NOMO-1 treated with DMSO at 0.1 percent for 48 hours (cell line): ENCODE measurements at regions not wholly inside any gene's neighbourhood (a gene's known extent, or its start where the extent isn't known, plus 50 kb on each side); places are given as distances from the start of the nearest gene placed in this dataset.

Experiments used
- DNase-seq: peaks from one replicate; lab custom pipeline; 2025; ENCODE audit not compliant: unreplicated experiment; lab: John Stamatoyannopoulos, UW

DNA sequence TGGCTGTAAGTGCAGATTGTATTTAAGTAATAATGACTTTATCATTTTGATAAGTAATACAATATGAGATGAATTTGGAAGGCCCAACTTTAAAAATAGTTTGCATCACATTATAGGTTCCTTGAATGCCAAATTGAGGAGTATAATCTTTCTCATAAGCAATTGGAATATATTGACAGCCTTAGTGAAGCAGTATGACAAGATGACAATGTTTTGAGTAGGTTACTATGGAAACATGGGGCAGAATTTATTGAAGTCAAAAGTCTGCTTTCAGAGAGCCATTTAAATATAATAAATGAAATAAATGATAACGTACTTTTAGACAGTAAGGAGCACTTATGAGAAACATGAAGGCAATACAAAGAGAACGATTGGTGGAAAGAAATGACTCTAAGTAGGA is 776.4 kb downstream of the TECRL start:
- no peak for DNase-seq

DNA sequence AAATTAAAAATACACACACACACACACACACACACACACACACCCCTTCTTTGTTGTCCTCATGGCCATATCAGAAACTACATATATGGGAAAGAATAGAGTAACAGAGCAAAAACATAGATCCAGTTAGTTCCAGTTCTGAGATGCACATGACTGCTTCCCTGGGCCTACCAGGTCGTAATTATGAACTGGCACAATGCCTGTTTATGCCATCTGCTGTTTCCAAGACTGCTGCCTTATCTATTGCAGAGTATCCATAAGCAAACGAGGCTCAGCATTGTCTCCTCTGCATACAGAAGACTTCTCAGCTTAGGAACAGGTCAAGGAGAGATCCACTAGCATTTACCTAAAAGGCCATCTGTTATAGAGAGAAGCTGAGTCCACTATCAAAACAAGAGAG is 789.0 kb downstream of the TECRL start:
- no peak for DNase-seq

DNA sequence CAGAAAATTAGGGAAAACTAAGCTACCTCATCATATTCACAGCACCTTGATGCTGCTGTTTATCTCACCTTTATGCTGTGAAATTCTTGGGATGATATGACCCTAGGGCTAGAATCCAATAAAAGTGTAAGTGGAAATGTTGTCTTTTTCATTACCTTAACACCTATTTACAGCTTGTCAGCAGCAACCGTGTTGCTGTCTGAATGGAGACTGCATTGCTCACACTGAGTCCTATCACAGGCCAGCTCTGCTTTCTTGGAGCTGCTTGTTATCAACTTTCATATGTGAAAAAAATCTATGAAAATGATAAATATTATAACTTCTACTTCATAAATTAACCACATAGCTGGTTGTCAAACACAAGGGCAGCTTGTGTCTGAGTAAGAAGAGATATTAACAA is 789.5 kb downstream of the TECRL start:
- DNase-seq, result no peak

DNA sequence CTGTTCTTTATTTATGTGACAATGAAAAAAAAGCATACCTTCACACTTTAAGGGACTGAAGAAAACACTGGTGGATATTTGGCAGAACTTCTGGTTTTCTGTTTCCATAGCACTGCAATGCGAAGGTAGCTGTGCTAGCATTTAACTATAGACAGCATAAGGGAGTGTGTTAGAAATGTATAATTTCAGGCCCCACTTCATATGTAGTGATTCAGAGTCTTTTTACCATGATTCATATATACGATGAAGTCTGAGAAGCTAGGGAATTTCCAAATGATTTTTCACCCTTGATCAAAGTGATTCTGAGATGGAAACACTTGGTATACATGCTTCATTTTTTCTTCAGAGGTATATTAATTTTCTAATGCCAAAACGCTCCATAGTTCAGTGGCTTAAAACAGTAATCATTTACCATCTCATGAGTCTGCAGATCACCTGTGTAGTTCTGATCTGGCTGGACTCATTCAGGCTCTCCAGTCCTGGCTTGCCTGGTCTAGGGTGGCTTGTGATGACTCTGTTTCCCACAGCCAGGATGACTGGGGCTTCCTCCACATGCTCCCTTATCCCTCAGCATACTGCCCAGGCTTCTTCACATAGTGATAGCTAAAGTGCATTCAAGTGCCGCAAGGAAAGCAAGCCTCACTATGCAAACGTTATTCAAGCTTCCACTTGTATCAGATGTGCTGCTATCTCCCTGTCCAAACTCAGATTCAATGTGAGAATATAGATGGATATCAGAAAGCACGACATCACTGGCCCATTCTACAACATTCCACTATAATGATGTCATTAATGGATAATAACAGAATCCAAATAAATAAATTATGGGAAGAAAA is 790.1 kb downstream of the TECRL start:
- DNase-seq, result no peak

DNA sequence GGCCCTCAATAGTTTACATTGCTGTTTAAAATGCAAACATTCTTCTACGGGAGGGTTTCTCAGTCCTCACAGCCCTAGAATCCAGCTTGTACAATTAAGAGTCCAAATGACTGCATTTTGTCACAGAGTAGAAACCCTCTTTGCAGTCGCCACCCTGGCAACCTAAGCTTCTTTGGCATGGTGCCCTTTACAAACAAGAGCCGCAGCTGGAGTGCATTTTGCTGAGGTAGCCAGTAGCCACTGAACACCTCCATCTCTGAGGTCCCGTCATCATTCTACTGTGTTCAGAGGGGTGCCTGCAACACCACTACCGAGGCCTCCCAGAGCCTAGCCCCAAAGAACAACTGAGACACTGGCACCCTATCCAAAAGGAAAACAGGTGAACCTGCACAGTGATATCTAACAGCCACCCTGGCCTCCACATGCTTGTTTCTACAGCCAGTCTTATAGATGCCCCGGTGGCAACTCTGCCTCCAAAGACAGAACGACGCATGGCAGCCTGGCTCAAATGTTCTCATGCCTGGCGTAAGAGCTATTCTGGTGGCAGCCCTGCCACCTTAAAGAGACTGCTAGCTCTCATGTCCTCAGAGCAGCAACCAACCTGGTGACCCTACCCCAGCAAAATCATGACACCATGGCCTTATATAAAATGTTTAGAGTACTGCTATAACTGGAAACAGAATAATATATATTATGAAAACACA is 801.9 kb downstream of the TECRL start:
- no peak for DNase-seq

DNA sequence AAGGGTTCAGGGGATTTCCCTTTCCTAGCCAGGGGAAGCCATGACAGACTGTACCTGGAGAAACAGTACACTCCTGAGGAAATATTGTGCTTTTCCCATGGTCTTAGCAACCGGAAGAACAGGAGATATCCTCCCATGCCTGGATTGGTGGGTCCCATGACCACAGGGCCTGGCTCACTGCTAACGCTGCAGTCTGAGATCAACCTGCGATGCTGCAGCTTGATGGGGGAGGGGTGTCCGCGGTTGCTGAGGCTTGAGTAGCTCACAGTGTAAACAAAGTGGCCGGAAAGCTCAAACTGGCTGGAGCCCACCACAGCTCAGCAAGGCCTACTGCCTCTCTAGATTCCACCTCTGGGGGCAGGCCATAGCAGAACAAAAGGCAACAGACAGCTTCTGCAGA is 819.5 kb downstream of the TECRL start:
- DNase-seq, result no peak

DNA sequence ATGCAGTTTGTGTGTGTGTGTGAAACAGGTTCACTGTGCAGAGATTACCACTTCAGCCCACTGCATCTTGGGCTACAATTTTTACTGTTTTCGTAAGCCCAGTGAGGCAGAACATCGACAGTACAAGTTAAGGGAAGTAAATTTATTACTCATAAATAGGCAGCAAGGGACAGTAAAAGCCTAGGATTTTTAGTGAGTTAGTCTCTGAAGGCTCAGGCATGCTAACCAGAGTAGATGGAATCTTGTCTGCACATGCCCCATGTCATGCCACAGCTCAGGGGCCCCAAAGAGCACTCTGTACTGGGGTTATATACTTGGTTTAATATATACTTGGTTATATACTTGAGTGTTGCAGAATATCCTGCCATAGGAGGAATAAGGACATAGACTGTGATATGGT is 825.7 kb downstream of the TECRL start:
- no peak for DNase-seq

DNA sequence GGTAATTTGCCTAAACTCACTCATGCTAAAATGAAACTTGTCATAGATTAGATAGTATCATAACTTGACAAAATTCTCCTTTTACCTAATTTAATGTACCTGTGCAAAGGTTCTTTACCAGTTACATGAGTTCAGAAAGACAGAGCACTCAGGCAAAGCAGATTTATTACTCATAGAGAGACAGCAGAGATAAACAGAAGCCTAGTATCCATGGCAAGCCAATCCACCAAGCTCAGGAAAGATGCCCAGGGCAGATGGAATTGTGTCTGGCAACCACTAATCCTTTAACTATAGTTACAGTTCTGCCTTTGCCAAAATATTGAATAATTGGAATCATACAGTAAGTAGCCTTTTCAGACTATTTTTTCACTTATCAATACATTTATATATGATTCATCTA is 826.2 kb downstream of the TECRL start:
- DNase-seq, result no peak

DNA sequence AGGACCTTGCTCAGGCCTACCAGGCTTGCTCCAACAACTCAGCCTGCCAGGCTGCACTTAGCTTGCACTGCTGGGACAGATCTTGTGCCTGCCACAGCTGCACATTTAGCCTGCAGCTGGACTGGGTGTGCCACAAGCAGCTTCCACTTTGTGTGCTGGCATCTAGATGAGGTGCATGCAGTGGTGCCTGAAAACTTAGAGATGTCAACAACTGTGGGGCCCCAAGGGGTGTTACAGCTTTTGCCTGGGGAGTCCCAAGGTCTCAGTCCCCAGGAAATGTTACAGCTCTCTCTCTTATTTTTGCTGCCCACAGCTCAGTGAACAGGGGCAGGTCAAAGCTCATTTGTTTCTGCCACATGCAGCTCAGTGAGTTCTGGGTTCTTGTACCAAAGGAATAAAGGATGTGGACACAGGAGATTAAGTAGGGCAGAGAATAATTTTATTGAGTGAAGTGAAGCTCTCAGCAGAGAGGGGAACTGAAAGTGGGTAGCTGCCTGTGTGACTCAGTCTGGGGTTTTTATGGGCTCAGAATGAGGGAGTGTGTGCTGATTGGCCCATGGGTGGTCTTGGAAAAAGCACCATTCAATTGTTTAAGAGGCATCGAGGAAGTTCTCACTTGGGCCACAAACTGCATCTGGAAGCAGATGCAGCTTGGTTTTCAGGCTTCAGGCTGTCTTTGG is 828.3 kb downstream of the TECRL start:
- peak; percentile 51 for DNase-seq

DNA sequence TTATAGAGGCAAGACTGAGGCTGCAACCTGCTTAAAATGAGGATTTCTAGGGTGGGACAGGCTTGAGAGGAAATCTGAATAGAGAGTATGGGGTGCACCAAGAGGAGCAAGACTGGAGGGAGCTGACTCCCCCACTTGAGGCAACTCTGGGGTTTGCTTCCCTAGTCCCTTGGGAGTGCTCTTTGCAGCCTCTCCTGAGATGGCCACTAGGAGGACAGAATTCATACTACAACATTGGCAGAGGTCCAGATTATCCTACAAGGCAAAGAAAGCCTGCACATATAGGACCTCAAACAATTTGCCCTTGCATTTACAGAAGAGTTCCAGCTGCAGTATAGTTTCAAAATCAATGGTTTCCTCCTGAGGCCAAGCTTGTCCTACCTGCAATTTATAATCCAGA is 830.9 kb downstream of the TECRL start:
- DNase-seq, result no peak

DNA sequence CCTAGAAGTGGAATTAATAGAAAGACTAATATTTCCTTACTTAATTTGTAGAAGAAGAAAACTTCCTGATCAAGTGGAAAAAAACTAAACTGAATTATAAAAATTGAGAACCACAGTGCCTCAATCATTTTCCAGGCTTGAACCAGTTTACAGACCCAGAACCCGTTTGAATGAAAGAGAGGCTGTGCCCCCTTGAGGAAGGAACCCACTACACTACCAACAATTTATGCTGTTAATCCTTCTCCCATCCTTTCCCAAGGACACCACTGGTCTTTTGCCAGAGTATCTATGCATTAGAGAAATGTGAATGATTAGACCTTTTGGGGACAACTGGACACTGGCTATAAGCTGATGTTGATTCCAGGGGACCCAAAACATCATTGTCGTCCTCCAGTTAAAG is 842.6 kb downstream of the TECRL start:
- DNase-seq, result no peak

DNA sequence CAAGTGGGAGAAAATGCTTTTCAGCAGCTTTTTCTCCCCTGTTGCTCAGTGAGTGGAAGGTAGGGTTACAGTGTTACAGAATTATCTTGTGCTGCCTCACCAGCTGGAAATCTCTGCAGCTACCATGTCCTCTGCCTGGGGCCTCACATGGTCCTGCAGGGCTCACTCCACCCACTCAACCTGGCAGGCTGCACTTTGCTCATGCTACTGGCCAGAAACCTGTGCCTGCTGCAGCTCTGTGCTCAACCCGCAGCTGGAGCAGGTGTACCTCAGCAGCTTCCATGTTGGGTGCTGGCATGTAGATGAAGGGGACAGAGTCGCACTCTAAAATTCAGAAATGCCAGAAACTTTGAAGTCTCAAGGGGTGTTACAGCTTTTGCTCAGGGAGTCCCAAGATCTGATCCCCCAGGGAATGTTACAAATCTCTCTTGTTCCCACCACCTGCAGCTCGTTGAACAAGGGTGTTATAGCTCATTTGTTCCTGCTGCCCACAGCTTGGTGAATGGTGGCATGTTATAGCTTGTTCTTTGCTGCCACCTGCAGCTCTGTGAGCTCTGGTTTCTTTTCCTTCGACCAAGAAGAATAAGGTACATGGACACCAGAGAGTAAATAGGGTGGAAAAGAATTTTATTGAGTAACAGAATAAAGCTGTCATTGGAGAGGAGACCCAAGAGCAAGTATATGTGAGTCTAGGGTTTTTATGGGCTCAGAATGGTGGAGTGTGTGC is 845.8 kb downstream of the TECRL start:
- no peak for DNase-seq

DNA sequence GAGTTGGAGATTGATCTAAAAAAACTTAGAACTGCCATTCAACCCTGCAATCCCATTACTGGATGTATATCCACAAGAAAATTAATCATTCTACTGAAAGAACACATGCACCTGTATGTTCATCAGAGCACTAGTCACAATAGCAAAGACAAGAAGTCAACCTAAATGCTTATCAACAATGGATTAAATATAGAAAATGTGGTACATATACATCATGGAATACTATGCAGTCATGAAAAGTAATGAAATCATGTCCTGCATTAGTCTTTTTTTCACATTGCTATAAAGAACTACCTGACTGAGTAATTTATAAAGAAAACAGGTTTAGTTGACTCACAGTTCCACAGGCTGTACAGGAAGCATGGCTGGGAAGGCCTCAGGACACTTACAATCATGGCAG is 850.5 kb downstream of the TECRL start:
- DNase-seq, result no peak

DNA sequence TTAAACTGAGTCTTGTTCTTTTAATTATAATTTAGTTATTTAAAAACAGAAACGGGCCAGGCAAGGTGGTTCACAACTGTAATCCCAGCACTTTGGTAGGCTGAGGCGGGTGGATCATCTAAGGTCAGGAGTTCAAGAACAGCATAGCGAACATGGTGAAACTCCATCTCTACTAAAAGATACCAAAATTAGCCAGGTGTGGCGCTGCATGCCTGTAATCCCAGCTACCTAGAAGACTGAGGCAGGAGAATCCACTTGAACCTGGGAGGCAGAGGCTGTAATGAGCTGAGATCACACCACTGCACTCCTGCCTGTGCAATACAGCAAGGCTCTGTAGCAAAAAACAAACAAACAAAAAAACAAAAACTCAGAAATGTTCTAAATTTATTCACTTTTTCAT is 852.9 kb downstream of the TECRL start:
- no peak for DNase-seq

DNA sequence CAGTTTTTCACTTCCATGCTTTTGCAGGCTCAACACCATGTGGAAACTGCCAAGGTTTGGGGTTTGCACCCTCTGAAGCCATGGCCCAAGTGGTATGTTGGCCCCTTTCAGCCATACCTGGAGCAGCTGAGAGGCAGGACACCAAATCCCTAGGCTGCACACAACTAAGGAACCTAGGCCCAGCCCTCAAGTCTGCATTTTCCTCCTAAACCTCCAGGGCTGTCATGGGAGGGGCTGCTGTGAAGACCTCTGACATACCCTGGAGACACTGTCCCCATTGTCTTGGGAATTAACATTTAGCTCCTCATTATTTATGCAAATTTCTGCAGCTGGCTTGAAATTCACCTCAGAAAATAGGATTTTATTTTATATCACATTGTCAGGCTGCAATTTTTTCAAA is 856.1 kb downstream of the TECRL start:
- DNase-seq, result no peak

DNA sequence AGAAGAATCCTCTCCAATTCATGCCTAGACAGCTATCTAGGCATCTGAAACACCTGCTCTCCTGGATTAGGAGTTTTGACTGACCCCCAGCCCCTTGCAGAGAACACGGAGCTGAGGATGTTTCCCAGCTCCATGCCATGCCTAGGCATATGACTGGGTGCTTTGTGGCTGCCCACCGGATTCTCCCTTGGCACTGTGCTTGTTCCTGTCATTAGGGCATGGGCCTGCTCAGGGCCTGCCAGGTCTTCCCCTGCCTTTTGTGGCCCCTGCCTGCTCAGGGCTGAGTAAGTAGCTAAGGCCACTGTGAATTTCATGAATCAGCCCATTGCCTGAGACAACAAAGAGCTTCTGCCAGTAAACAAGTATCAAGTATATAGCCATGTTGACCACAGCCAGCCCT is 867.4 kb downstream of the TECRL start:
- no peak for DNase-seq

DNA sequence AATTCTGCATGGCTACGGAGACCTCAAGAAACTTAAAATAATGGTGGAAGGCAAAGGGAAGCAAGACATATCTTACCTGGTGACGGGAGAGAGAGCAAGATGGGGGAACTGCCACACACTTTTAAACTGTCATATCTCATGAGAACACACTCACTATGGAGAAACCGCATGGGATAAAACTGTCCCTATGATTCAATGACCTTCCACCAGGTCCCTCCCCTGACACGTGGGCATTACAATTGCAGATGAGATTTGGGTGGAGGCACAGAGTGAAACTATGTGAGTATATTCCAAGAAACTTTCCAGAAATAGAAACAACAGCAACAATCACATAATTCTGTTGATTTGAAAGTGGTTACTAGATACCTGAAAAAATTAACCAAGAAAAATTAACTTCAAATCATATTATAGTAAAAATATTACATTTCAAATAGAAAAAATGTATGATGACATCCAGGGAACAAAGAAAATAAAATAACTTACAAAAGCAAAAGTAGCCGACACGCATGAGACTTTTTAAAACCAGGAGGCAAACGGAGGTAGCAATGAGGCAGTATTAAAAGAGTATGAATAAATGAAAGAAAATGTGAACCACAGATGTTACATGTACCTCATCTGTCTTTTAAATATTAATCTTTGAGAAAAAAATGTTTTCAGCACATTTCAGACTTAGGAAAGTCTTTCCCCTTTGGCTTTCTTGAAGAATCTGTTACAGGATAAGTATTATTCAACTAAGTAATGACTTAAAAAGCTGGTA is 879.5 kb downstream of the TECRL start:
- no peak for DNase-seq

DNA sequence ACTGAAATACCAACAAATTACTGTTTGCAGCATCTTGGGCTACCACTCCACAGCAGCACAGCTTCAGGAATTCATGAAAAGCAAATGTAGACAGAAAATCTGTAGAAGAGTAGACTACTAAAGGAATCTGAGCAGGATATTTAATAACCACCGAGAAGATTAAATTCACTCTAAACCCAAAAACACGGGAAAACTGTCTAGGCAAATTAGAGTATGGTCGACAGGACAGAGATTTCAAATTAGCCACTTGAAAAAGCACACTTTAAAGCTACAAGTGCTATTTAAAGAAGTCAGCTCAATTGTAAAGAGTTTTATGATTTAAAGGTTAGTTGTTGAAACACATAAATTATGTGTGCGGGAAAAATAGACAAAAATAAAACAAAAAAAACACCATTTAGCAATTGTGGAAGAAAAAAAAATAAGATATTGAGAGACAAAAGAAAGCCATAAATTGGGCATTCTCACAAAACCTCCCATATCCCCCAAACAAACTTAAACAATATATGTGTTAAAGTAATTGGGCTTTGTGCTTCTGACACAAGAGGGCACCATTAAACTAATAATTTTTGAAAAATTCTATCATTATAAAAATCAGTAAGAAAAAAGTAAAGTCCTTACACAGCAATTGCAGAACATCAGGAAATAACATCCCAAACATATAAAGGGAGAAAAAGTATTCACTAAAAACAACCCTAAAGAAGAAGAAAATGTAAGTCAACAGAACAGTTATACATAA is 880.8 kb downstream of the TECRL start:
- no peak for DNase-seq

DNA sequence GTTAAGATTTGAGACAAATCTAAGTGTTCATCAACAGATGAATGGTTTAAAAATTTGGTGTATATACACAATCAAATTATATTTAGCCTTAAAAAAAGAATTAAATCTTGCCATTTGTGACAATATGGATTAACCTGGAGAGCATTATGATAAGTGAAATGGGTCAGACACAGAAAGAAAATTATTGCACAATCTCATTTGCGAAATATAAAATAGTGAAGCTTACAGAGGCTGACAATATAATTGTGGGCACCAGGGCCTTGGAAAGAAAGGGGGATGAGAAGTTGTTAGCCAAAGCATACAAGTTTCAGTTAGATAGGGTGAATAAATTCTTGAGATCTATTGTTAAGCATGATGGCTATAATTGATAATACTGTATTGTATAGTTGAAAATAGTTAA is 883.0 kb downstream of the TECRL start:
- no peak for DNase-seq

DNA sequence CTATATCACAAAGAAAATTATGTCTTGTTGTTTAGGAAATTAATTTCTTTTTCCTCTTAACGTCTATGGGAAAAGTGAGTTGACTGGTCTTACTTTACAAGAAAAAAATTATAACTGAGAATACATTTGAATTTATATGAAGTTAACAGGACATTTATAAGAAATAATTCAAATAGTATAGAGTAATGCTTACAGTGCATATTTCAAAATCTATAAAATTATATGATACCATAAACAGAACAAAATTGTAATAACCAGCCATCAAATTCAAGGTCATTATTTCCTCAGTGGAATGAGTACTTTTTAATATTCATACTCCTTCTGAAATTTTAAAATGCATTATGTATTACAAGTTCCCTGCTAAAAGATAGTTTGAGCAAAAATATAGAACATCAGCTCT is 884.5 kb downstream of the TECRL start:
- DNase-seq, result no peak
